NCI-H460 (cell line): ENCODE measurements at regions not wholly inside any gene's neighbourhood (a gene's known extent, or its start where the extent isn't known, plus 50 kb on each side); places are given as distances from the start of the nearest gene placed in this dataset.

Experiments
- DNase-seq: peaks from one replicate; pipeline ENCODE4 v3.0.0-alpha.2; 2016; ENCODE audit warnings: low read depth; ENCODE audit errors: extremely low read depth

DNA sequence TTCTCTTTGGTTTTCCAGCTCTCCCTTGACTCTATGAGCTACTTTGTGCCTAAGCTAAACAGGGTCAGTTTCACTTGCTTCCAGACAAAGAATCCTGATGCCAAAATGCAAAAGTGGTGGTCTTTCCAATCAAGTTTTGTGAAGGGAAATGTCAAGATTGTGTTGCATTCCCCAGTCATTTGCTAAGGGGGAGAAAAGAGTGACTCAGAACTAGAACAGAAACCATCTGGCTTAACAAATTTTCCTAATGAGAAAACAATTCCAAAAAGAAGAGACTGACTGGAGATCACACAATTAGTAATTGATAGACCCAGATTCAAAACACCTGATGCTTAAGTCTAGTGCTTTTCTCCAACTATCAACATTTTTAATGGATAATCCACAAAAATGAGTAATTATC is 235.1 kb upstream of the DIO2 start:
- no peak for DNase-seq

GRCh38 chr14:80445605-80446004 is 234.3 kb upstream of the DIO2 start:
- DNase-seq: no peak

GRCh38 chr14:80434574-80435321 is 223.4 kb upstream of the DIO2 start:
- DNase-seq: no peak

- no peak for DNase-seq
Observed at GRCh38 chr14:80433811-80434210, 222.5 kb upstream of the DIO2 start.

DNA sequence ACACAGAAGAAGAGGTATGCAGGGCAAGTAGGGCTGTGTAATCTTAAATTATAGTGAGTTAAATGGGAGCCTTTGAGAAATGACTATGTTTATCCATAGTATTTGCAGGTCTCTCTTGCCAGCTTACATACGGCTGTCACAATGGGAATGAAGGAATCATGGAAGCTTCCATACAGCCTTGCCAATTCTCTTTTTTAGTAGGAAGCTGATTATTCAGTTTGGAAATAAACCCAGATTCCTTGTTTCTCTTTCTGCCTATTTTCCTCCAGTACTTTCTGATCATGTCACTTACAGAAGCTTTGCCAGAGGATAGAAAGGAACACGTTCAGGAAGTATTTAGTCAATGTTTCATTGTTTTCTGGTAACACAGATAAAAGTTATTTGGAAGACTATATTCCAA is 217.4 kb upstream of the DIO2 start:
- DNase-seq: no peak

GRCh38 chr14:80428171-80428570 is 216.9 kb upstream of the DIO2 start:
- DNase-seq: no peak

- no peak for DNase-seq
Observed at GRCh38 chr14:80427101-80427500, 215.8 kb upstream of the DIO2 start.

- DNase-seq: no peak
Observed at GRCh38 chr14:80426683-80427082, 215.4 kb upstream of the DIO2 start.

DNA sequence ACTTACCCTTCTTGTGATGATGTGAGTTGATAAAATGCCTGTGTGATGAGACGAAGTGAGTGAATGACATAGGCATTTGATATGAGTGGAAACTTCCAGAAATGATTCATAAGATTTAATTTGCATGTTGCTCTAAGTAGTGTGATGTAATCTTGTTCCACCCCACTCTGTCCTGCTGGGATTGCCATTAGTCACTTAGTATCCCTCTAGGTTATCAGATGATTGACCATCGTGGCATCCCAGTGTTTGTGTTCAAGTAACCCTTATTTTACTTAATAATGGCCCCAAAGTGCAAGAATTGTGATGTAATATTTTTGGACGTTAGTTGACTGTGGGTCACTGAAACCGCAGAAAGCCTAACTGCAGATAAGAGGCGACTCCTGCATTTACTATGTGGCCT is 214.4 kb upstream of the DIO2 start:
- peak; percentile 13 for DNase-seq

GRCh38 chr14:80419769-80420168 is 208.5 kb upstream of the DIO2 start:
- no peak for DNase-seq

- no peak for DNase-seq
Observed at GRCh38 chr14:80419345-80419744, 208.0 kb upstream of the DIO2 start.

DNA sequence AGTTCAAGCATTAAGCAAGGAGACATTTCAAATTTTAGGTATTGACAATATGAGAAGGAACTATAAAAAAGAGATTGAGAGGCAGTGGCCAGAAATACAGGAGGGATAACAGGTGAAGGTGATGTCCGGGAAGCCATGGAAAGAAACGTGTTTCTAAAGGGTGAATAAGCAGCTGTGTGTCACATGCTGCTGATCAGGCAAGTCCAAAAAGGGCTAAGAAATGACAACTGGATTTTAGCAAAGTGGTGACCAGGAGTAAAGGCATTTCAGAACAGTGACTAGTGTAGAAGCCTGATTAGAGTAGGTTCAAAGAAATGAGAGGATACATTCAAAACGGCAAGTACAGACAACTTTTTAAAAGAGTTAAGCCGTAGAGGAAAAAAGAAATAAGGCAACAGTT is 204.3 kb upstream of the DIO2 start:
- DNase-seq: no peak

GRCh38 chr14:80414080-80414479 is 202.8 kb upstream of the DIO2 start:
- DNase-seq: no peak

GRCh38 chr14:80404413-80404812 is 193.1 kb upstream of the DIO2 start:
- no peak for DNase-seq

- no peak for DNase-seq
Observed at GRCh38 chr14:80403036-80403435, 191.7 kb upstream of the DIO2 start.

- DNase-seq: no peak
Observed at GRCh38 chr14:80395031-80395430, 183.7 kb upstream of the DIO2 start.

DNA sequence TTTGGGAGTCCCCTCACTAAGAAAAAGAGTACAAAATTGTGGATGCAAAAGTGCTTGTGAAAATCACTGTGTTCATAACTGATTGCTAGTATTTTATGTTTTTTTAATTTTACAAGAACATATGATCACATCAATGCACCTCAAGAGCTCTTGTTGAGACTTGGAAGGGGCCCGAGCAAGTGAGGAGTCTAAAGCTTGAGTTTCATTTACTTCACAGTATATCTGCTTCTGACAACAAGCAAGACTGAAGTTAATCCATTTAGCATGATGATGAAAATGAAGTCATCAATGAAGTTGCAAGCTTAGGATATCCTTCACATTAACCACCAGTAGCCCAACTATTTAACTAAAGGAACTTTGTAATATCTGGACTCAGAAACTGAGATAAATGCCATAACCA is 182.5 kb upstream of the DIO2 start:
- DNase-seq: no peak

GRCh38 chr14:80390906-80391305 is 179.6 kb upstream of the DIO2 start:
- no peak for DNase-seq

GRCh38 chr14:80388980-80389711 is 177.8 kb upstream of the DIO2 start:
- no peak for DNase-seq

DNA sequence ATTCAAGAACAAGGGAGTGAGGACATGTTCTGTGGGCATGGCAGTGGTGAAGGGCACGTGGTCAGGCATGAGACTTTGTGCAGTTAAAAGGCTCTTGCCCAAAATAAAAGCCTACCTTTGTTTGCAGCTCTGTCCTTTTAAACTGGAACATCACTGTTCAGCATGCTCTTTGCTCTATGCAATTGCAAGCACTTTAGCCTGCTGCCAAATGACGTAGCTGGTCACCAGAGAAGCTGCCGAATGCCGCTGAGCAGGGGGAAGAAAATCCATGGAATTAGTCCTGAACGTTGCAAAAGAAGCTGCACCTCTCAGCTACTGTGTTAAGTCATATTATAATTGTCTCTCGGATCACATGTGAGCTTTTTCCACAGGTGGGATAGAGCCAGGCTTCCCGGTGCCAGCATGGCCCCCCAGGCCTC is 176.3 kb upstream of the DIO2 start:
- DNase-seq: no peak

GRCh38 chr14:80385336-80385735 is 174.0 kb upstream of the DIO2 start:
- no peak for DNase-seq

DNA sequence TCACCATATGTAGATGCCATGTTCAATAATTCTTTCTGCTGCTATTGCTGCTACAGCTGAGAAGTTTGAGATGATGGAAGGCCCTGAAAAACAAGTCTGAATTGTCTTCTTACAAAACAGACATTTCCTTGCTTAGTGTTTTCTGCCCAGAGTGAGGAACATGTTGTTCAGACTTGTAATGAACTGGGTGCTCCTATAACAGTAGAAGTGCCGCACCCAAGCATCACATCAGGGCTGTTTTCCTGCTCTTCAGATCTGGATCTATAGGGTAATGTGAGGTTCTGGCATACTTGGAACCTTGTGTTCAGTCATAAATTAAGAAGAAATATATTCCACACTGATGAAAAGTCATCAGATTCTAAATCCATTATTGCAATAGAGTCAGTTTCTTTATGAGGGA is 171.9 kb upstream of the DIO2 start:
- DNase-seq: no peak
